ENCODE measurements at regions not wholly inside any gene's neighbourhood (a gene's known extent, or its start where the extent isn't known, plus 50 kb on each side); places are given as distances from the start of the nearest gene placed in this dataset.

DNA sequence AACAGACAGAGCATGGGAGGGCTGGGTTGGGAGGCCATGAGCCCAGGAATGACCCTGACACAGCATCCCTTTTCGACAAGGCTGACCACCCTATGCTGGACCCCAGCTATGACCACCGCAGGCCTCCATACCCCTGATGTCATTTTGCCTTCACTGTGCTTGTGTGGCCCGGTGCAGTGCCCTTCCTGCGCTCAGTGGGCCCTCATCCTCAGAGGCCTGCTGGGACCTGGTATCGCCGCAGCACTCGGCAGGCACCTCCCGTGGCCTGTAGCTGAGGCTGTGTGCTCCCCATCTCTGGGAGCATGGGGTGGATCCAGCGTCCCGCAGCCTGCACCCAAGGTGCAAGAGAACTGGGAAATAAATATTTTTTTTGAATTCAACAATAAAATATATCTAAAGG is 73.1 kb upstream of the MEF2A start:
- TF ChIP-seq, protein P1, sequence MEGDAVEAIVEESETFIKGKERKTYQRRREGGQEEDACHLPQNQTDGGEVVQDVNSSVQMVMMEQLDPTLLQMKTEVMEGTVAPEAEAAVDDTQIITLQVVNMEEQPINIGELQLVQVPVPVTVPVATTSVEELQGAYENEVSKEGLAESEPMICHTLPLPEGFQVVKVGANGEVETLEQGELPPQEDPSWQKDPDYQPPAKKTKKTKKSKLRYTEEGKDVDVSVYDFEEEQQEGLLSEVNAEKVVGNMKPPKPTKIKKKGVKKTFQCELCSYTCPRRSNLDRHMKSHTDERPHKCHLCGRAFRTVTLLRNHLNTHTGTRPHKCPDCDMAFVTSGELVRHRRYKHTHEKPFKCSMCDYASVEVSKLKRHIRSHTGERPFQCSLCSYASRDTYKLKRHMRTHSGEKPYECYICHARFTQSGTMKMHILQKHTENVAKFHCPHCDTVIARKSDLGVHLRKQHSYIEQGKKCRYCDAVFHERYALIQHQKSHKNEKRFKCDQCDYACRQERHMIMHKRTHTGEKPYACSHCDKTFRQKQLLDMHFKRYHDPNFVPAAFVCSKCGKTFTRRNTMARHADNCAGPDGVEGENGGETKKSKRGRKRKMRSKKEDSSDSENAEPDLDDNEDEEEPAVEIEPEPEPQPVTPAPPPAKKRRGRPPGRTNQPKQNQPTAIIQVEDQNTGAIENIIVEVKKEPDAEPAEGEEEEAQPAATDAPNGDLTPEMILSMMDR (IDR thresholded peaks at IDR 0.05; ENCODE audit: insufficient read depth, low read length): no peak
- TF ChIP-seq, protein P2, sequence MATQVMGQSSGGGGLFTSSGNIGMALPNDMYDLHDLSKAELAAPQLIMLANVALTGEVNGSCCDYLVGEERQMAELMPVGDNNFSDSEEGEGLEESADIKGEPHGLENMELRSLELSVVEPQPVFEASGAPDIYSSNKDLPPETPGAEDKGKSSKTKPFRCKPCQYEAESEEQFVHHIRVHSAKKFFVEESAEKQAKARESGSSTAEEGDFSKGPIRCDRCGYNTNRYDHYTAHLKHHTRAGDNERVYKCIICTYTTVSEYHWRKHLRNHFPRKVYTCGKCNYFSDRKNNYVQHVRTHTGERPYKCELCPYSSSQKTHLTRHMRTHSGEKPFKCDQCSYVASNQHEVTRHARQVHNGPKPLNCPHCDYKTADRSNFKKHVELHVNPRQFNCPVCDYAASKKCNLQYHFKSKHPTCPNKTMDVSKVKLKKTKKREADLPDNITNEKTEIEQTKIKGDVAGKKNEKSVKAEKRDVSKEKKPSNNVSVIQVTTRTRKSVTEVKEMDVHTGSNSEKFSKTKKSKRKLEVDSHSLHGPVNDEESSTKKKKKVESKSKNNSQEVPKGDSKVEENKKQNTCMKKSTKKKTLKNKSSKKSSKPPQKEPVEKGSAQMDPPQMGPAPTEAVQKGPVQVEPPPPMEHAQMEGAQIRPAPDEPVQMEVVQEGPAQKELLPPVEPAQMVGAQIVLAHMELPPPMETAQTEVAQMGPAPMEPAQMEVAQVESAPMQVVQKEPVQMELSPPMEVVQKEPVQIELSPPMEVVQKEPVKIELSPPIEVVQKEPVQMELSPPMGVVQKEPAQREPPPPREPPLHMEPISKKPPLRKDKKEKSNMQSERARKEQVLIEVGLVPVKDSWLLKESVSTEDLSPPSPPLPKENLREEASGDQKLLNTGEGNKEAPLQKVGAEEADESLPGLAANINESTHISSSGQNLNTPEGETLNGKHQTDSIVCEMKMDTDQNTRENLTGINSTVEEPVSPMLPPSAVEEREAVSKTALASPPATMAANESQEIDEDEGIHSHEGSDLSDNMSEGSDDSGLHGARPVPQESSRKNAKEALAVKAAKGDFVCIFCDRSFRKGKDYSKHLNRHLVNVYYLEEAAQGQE (IDR thresholded peaks at IDR 0.05; ENCODE audit: insufficient replicate concordance, low read depth): no peak
- no peak for TF ChIP-seq POLR2AphosphoS5 (IDR thresholded peaks at IDR 0.05; ENCODE audit: low read depth)

Measured in HL-60 (cell line).